SK-N-SH treated with all-trans-retinoic acid at 6 μM for 48 hours (cell line): ENCODE measurements at regions not wholly inside any gene's neighbourhood (a gene's known extent, or its start where the extent isn't known, plus 50 kb on each side); places are given as distances from the start of the nearest gene placed in this dataset.

Experiments
- ATAC-seq: fragments of 200-7000 bp; cut with Tn5 transposase; 3 replicates; pipeline ENCODE4 v1.9.1; 2020; ENCODE audit warnings: mild to moderate bottlenecking, moderate library complexity
- ARNTL ChIP-seq: fragments of 450-650 bp; formaldehyde crosslinking; IDR thresholded peaks from 2 replicates; pipeline ENCODE4 v1.5.0; 2020; ENCODE audit warnings: low read depth, mild to moderate bottlenecking, moderate library complexity, borderline replicate concordance
- BACH2 ChIP-seq: fragments of 250-450 bp; sonication (Bioruptor Pico); IDR thresholded peaks from 2 replicates; pipeline ENCODE4 v1.9.0; 2021; ENCODE audit warnings: mild to moderate bottlenecking, borderline replicate concordance
- CSDC2 ChIP-seq: fragments of 250-450 bp; sonication (Bioruptor Pico); IDR thresholded peaks from 2 replicates; pipeline ENCODE4 v1.5.0; 2020; ENCODE audit warnings: mild to moderate bottlenecking, moderate library complexity
- ESRRG ChIP-seq: fragments of 250-450 bp; sonication (Bioruptor Pico); IDR thresholded peaks from 2 replicates; pipeline ENCODE4 v1.6.1; 2021; ENCODE audit warnings: mild to moderate bottlenecking
- GLIS3 ChIP-seq: fragments of 250-450 bp; sonication (Bioruptor Pico); IDR thresholded peaks from 2 replicates; pipeline ENCODE4 v1.5.0; 2020; ENCODE audit warnings: mild to moderate bottlenecking, moderate library complexity
- ISL1 ChIP-seq: fragments of 250-450 bp; sonication (Bioruptor Pico); IDR thresholded peaks from 2 replicates; pipeline ENCODE4 v2.1.2; 2022; ENCODE audit warnings: mild to moderate bottlenecking, moderate library complexity
- OSR1 ChIP-seq: fragments of 250-450 bp; sonication (Bioruptor Pico); IDR thresholded peaks from 2 replicates; pipeline ENCODE4 v1.8.0; 2022; ENCODE audit warnings: moderate library complexity, mild to moderate bottlenecking, inconsistent platforms
- PPARA ChIP-seq: fragments of 250-450 bp; sonication (Bioruptor Pico); IDR thresholded peaks from 2 replicates; pipeline ENCODE4 v1.5.0; 2020; ENCODE audit warnings: mild to moderate bottlenecking, borderline replicate concordance
- RARB ChIP-seq: fragments of 250-450 bp; sonication (Bioruptor Pico); IDR thresholded peaks from 2 replicates; pipeline ENCODE4 v1.8.0; 2021; ENCODE audit warnings: mild to moderate bottlenecking, moderate library complexity
- SNAI2 ChIP-seq: fragments of 250-450 bp; sonication (Bioruptor Pico); IDR thresholded peaks from 2 replicates; pipeline ENCODE4 v1.5.0; 2020; ENCODE audit warnings: mild to moderate bottlenecking, moderate library complexity
- TOX ChIP-seq: fragments of 250-450 bp; sonication (Bioruptor Pico); IDR thresholded peaks from 2 replicates; pipeline ENCODE4 v1.8.0; 2021; ENCODE audit warnings: mild to moderate bottlenecking, moderate library complexity, borderline replicate concordance
- ZFP3 ChIP-seq: fragments of 250-450 bp; sonication (Bioruptor Pico); IDR thresholded peaks from 2 replicates; pipeline ENCODE4 v1.5.0; 2020; ENCODE audit warnings: mild to moderate bottlenecking, moderate library complexity
- ZFP30 ChIP-seq: fragments of 450-650 bp; formaldehyde crosslinking; IDR thresholded peaks from 2 replicates; pipeline ENCODE4 v1.5.0; 2022; ENCODE audit warnings: mild to moderate bottlenecking, moderate library complexity
- ZNF565 ChIP-seq: fragments of 450-650 bp; formaldehyde crosslinking; conservative IDR thresholded peaks from 2 replicates; pipeline ENCODE4 v1.5.0; 2020; ENCODE audit warnings: low read depth, mild to moderate bottlenecking, moderate library complexity
- ZNF70 ChIP-seq: fragments of 450-650 bp; formaldehyde crosslinking; IDR thresholded peaks from 2 replicates; pipeline ENCODE4 v1.5.0; 2020; ENCODE audit warnings: mild to moderate bottlenecking, moderate library complexity
- ZNF8 ChIP-seq: fragments of 450-650 bp; formaldehyde crosslinking; IDR thresholded peaks from 2 replicates; pipeline ENCODE4 v1.5.0; 2020; ENCODE audit warnings: mild to moderate bottlenecking, moderate library complexity
- TF ChIP-seq, protein P1 (sequence below): fragments of 250-450 bp; sonication (Bioruptor Pico); IDR thresholded peaks from 2 replicates; pipeline ENCODE4 v1.5.0; 2020; ENCODE audit warnings: mild to moderate bottlenecking, moderate library complexity
- TF ChIP-seq, protein P2 (sequence below): fragments of 250-450 bp; sonication (Bioruptor Pico); IDR thresholded peaks from 2 replicates; pipeline ENCODE4 v1.8.0; 2020; ENCODE audit warnings: mild to moderate bottlenecking, moderate library complexity, borderline replicate concordance
- TF ChIP-seq, protein P3 (sequence below): fragments of 250-450 bp; sonication (Bioruptor Pico); IDR thresholded peaks from 2 replicates; pipeline ENCODE4 v1.5.1; 2021; ENCODE audit warnings: mild to moderate bottlenecking, moderate library complexity
- TF ChIP-seq, protein P4 (sequence below): fragments of 250-450 bp; sonication (Bioruptor Pico); IDR thresholded peaks from 2 replicates; pipeline ENCODE4 v1.5.1; 2020; ENCODE audit warnings: low read depth, mild to moderate bottlenecking, moderate library complexity
- TF ChIP-seq, protein P5 (sequence below): fragments of 250-450 bp; sonication (Bioruptor Pico); IDR thresholded peaks from 2 replicates; pipeline ENCODE4 v1.8.0; 2021; ENCODE audit warnings: low read depth, mild to moderate bottlenecking, moderate library complexity, borderline replicate concordance

DNA sequence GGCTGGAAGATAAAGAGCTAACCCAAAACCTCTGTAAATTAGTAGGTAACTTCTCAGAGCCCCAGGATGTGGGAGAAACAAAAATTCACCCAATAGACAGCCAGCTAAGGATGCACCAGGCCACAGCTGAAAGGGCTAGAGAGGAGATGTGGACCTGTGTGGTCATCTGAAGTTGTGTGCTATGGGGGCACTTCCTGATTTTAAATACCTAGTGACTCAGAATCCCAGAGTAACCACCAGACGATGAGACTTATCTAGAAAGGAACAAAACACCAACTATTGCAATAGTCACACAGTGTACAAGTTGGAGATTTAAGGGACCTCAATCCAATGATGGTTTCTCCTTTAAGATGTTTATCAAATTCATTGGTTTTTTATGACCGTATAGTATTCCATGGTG, 408.3 kb upstream of the ANKRD30A start:
- no peak for TF ChIP-seq OSR1 (CRISPR knock-in tag)

DNA sequence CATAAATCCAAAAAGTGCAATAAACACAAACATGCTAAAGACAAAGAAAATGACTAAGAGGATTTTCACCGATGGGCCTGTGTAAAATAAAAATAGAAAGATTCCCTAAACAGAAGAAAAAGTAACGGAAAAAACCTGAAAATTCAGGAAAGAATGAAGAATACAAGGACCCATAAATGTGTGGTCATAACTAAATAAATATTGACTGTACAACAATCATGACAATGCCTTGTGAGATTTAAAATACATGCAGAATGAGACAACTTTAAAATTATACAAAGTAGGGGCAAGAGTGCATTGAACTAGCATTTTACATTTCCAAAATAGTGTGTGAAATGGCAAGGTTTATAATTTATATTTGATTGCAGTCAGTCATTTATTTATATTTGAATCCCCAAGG, 409.1 kb upstream of the ANKRD30A start:
- no peak for ATAC-seq
- TF ChIP-seq RARB (no peak), ARNTL (CRISPR knock-in tag) (no peak), CSDC2 (CRISPR knock-in tag) (no peak), ISL1 (no peak), BACH2 (CRISPR knock-in tag) (no peak), TOX (CRISPR knock-in tag) (no peak), SNAI2 (CRISPR knock-in tag) (no peak)
- TF ChIP-seq, protein P1, sequence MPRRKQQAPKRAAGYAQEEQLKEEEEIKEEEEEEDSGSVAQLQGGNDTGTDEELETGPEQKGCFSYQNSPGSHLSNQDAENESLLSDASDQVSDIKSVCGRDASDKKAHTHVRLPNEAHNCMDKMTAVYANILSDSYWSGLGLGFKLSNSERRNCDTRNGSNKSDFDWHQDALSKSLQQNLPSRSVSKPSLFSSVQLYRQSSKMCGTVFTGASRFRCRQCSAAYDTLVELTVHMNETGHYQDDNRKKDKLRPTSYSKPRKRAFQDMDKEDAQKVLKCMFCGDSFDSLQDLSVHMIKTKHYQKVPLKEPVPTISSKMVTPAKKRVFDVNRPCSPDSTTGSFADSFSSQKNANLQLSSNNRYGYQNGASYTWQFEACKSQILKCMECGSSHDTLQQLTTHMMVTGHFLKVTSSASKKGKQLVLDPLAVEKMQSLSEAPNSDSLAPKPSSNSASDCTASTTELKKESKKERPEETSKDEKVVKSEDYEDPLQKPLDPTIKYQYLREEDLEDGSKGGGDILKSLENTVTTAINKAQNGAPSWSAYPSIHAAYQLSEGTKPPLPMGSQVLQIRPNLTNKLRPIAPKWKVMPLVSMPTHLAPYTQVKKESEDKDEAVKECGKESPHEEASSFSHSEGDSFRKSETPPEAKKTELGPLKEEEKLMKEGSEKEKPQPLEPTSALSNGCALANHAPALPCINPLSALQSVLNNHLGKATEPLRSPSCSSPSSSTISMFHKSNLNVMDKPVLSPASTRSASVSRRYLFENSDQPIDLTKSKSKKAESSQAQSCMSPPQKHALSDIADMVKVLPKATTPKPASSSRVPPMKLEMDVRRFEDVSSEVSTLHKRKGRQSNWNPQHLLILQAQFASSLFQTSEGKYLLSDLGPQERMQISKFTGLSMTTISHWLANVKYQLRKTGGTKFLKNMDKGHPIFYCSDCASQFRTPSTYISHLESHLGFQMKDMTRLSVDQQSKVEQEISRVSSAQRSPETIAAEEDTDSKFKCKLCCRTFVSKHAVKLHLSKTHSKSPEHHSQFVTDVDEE (CRISPR knock-in tag), result no peak
- TF ChIP-seq, protein P2, sequence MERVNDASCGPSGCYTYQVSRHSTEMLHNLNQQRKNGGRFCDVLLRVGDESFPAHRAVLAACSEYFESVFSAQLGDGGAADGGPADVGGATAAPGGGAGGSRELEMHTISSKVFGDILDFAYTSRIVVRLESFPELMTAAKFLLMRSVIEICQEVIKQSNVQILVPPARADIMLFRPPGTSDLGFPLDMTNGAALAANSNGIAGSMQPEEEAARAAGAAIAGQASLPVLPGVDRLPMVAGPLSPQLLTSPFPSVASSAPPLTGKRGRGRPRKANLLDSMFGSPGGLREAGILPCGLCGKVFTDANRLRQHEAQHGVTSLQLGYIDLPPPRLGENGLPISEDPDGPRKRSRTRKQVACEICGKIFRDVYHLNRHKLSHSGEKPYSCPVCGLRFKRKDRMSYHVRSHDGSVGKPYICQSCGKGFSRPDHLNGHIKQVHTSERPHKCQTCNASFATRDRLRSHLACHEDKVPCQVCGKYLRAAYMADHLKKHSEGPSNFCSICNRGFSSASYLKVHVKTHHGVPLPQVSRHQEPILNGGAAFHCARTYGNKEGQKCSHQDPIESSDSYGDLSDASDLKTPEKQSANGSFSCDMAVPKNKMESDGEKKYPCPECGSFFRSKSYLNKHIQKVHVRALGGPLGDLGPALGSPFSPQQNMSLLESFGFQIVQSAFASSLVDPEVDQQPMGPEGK (CRISPR knock-in tag), result no peak
- TF ChIP-seq, protein P3, sequence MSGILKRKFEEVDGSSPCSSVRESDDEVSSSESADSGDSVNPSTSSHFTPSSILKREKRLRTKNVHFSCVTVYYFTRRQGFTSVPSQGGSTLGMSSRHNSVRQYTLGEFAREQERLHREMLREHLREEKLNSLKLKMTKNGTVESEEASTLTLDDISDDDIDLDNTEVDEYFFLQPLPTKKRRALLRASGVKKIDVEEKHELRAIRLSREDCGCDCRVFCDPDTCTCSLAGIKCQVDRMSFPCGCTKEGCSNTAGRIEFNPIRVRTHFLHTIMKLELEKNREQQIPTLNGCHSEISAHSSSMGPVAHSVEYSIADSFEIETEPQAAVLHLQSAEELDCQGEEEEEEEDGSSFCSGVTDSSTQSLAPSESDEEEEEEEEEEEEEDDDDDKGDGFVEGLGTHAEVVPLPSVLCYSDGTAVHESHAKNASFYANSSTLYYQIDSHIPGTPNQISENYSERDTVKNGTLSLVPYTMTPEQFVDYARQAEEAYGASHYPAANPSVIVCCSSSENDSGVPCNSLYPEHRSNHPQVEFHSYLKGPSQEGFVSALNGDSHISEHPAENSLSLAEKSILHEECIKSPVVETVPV, result no peak

More for the DNA sequence above, 408.3 kb upstream of the ANKRD30A start:
- ATAC-seq, result no peak

DNA sequence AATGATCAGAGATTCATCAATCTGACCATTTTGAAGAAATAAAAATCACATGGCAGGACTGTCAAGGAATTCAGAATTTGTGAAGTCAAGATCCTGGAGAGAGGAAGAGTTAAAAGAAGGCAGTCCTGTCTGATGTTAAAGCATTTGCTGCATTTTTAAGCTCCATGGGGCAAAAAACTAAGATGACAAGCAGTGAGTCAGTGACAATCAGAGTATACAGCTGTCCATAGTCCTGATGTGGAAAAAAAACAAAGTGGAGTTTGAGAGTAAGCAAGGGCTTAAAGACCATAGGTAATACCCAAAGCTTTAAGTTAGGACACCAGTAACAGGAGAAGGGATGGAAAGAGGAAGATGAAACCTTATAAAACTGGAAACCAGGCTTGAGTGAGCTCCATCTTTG, 412.7 kb upstream of the ANKRD30A start:
- TF ChIP-seq PPARA (no peak), TOX (CRISPR knock-in tag) (no peak), RARB (no peak), GLIS3 (no peak), ISL1 (no peak), ZFP30 (no peak), ESRRG (no peak), ZFP3 (CRISPR knock-in tag) (no peak), OSR1 (CRISPR knock-in tag) (no peak), ARNTL (CRISPR knock-in tag) (no peak), ZNF70 (no peak), CSDC2 (CRISPR knock-in tag) (no peak), BACH2 (CRISPR knock-in tag) (no peak), ZNF8 (CRISPR knock-in tag) (no peak), ZNF565 (CRISPR knock-in tag) (no peak)
- TF ChIP-seq, protein P4, sequence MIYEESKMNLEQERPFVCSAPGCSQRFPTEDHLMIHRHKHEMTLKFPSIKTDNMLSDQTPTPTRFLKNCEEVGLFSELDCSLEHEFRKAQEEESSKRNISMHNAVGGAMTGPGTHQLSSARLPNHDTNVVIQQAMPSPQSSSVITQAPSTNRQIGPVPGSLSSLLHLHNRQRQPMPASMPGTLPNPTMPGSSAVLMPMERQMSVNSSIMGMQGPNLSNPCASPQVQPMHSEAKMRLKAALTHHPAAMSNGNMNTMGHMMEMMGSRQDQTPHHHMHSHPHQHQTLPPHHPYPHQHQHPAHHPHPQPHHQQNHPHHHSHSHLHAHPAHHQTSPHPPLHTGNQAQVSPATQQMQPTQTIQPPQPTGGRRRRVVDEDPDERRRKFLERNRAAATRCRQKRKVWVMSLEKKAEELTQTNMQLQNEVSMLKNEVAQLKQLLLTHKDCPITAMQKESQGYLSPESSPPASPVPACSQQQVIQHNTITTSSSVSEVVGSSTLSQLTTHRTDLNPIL (CRISPR knock-in tag), result no peak
- TF ChIP-seq, protein P5, sequence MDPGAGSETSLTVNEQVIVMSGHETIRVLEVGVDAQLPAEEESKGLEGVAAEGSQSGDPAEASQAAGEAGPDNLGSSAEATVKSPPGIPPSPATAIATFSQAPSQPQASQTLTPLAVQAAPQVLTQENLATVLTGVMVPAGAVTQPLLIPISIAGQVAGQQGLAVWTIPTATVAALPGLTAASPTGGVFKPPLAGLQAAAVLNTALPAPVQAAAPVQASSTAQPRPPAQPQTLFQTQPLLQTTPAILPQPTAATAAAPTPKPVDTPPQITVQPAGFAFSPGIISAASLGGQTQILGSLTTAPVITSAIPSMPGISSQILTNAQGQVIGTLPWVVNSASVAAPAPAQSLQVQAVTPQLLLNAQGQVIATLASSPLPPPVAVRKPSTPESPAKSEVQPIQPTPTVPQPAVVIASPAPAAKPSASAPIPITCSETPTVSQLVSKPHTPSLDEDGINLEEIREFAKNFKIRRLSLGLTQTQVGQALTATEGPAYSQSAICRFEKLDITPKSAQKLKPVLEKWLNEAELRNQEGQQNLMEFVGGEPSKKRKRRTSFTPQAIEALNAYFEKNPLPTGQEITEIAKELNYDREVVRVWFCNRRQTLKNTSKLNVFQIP (CRISPR knock-in tag), result no peak
- TF ChIP-seq, protein P3, result no peak
- TF ChIP-seq, protein P1 (CRISPR knock-in tag), result no peak
- TF ChIP-seq, protein P2 (CRISPR knock-in tag), result no peak
- ATAC-seq, result no peak
